ENCODE measurements at regions not wholly inside any gene's neighbourhood (a gene's known extent, or its start where the extent isn't known, plus 50 kb on each side); places are given as distances from the start of the nearest gene placed in this dataset.

DNA sequence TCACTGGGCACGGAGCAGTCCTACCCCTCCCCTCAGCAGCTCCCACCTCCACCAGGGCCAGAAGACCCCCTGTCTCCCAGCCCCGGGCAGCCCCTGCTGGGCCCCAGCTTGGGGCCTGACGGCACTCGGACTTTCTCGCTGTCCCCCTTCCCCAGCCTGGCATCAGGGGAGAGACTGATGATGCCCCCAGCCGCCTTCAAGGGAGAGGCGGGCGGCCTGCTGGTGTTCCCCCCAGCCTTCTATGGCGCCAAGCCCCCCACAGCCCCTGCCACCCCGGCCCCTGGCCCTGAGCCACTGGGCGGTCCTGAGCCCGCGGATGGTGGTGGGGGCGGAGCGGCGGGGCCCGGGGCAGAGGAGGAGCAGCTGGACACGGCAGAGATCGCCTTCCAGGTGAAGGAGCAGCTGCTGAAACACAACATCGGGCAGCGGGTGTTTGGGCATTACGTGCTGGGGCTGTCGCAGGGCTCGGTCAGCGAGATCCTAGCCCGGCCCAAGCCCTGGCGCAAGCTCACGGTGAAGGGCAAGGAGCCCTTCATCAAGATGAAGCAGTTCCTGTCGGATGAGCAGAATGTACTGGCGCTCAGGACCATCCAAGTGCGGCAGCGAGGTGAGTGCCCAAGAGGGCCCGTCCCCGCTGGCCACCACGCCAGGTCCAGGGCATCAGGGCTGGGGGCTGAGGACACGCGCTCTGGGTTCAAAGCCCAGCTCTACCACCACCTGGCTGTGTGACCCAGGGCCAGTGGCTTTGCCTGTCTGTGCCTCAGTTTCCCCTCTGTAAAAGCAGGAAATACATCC lies 58.6 kb downstream of the PHETA1 start:
- TF ChIP-seq, protein P1, sequence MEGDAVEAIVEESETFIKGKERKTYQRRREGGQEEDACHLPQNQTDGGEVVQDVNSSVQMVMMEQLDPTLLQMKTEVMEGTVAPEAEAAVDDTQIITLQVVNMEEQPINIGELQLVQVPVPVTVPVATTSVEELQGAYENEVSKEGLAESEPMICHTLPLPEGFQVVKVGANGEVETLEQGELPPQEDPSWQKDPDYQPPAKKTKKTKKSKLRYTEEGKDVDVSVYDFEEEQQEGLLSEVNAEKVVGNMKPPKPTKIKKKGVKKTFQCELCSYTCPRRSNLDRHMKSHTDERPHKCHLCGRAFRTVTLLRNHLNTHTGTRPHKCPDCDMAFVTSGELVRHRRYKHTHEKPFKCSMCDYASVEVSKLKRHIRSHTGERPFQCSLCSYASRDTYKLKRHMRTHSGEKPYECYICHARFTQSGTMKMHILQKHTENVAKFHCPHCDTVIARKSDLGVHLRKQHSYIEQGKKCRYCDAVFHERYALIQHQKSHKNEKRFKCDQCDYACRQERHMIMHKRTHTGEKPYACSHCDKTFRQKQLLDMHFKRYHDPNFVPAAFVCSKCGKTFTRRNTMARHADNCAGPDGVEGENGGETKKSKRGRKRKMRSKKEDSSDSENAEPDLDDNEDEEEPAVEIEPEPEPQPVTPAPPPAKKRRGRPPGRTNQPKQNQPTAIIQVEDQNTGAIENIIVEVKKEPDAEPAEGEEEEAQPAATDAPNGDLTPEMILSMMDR (IDR thresholded peaks at IDR 0.05; ENCODE audit: control insufficient read depth, extremely low read depth, insufficient read depth): no peak
- no peak for DNase-seq (ENCODE audit: low read depth)
- H3K4me3 ChIP-seq (ENCODE audit: low read depth, low read length): no peak overlapping the region

DNA sequence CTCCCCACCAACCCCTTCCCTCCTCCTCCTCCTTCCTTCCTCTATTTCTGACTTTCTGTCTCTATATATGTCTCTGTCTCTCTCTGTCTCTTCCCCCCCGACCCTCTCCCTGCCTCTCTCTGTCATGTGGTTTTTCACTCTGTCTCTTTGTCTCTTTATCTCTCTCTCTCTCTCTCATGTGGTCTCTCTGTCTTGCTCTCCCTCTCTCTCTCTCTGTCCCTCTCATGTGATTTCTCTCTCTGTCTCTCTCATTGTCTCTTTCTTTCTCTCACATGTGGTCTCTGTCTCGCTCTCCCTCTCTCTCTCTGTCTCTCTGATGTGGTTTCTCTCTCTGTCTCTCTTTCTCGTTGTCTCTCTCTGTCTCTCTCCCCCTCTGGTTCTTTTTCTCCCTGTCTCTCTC lies 59.3 kb downstream of the PHETA1 start:
- H3K4me3 ChIP-seq (ENCODE audit: low read depth, low read length): no peak overlapping the region
- TF ChIP-seq, protein P1 (IDR thresholded peaks at IDR 0.05; ENCODE audit: control insufficient read depth, extremely low read depth, insufficient read depth): no peak
- DNase-seq (ENCODE audit: low read depth): no peak

DNA sequence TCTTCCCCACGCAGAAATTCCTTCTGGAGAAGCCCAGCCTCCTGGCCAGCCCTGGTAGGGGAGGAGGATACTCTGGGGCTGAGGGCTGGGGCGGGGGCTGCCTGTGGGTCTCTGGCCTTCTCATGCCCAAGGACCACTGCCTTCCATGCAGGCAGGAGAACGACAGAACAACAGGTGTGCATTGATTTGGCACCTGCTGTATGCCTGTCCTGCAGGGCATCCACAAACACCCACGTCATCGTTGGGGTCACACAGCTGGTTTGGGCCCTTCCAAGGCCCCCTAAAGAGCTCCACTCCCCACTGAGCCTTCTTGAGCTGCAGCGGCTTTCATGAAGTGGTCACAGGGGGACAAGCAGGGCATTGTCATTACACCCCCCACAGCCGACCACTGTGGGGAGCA lies 60.4 kb downstream of the PHETA1 start:
- H3K4me3 ChIP-seq (ENCODE audit: low read depth, low read length): no peak overlapping the region
- no peak for DNase-seq (ENCODE audit: low read depth)
- TF ChIP-seq, protein P1 (IDR thresholded peaks at IDR 0.05; ENCODE audit: control insufficient read depth, extremely low read depth, insufficient read depth): no peak

DNA sequence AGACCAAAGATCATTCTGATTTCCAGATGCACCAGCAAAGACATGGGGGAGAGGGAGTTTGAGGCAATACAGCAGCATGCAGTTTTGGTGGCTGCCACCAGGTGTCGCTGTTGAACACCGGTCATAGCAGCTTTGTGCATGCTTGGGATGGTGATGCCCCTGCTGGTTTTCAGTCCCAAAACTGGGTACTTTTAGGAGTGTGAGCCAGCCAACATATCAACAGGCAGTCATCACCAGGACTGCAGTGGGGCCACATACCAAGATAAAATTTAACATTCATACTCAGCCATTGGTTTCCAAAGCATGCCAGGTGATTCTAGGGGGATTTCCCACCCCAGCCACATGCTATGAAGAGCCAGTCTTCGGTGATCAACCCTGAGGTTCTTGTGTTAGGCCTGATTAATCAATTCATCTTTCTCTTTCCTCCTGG lies 64.2 kb downstream of the PHETA1 start:
- no peak for DNase-seq (ENCODE audit: low read depth)
- TF ChIP-seq, protein P1 (IDR thresholded peaks at IDR 0.05; ENCODE audit: control insufficient read depth, extremely low read depth, insufficient read depth): peak; percentile 69
- no peak overlapping the region for H3K4me3 ChIP-seq (ENCODE audit: low read depth, low read length)

DNA sequence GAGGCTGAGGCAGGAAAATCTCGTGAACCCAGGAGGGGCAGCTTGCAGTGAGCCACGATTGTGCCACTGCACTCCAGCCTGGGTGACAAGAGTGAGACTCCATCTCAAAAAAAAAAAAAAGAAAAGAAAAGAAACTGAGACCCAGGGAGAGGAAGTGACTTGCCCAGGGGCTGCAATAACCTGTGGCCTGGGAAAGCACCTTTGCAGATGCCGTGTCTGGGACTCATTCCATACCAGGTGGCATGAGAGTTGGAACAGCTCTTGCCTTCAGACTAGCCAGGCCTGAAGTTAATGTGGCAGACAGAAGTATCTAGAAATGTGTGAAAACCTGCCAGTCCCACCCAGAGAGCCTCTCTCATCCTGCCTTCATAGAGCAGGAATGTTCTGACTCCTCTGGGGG lies 65.4 kb downstream of the PHETA1 start:
- TF ChIP-seq, protein P1 (IDR thresholded peaks at IDR 0.05; ENCODE audit: control insufficient read depth, extremely low read depth, insufficient read depth): no peak
- no peak for DNase-seq (ENCODE audit: low read depth)
- H3K4me3 ChIP-seq (ENCODE audit: low read depth, low read length): no peak overlapping the region

DNA sequence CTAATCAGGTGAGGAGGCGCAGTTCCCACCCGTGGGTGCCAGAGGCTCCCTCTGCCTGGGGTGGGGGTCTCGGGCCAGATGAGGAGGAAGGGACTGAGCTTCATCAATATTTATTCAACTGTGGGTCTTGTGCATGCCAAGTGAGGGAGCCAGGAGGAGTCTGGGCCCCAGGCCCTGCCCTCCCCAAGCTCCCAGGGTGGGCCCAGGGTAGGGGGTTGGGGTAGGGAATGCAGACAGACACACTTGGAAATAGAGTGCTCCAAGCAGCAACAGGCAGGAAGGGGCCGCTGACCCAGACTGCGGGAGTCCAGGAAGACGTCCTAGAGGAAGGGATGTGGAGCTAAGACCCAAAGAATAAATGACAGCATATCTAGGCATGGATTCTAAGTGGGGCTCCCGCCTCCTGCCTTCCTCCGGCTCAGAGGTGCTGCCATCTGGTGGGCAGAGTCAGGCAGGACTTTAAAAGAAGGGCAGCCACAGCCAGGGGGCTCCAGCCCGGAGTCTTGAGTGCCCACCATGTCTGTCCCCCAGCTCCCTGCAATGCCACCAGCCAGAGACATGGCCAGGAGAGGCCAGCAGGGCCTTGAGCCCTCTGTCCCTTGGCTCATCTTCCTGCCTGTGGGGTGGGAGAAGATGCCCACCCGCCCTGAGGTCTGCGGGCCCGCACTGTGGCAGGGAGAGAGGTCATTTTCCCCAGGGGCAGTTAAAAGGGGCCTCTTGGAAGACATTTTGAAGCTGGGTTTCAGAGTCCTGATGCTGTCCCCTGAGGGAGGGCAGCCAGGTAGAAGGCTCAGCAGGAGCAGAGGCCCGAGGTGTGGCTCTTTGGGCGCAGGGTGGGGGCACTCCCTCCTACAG lies 70.1 kb downstream of the PHETA1 start:
- no peak overlapping the region for H3K4me3 ChIP-seq (ENCODE audit: low read depth, low read length)
- DNase-seq (ENCODE audit: low read depth): no peak
- TF ChIP-seq, protein P1 (IDR thresholded peaks at IDR 0.05; ENCODE audit: control insufficient read depth, extremely low read depth, insufficient read depth): peak; percentile 81
